GM12874 (cell line): ENCODE measurements at regions not wholly inside any gene's neighbourhood (a gene's known extent, or its start where the extent isn't known, plus 50 kb on each side); places are given as distances from the start of the nearest gene placed in this dataset.
A peak's percentile ranks its signal among the peaks of the same experiment; 100 is the strongest.

Source experiments
- CTCF ChIP-seq: IDR thresholded peaks from 2 replicates; pipeline ENCODE4 v1.5.1; 2011; ENCODE audit warnings: low read depth, mild to moderate bottlenecking, control low read depth, low read length, moderate library complexity; ENCODE audit not compliant: insufficient read depth

- peak; percentile 79 for TF ChIP-seq CTCF
Measured at GRCh38 chr11:93921695-93922468, 71.5 kb upstream of the VSTM5 start.

GRCh38 chr11:93922830-93923229 is 72.4 kb upstream of the VSTM5 start:
- TF ChIP-seq CTCF, result no peak

GRCh38 chr11:93929407-93929806 is 79.0 kb upstream of the VSTM5 start:
- no peak for TF ChIP-seq CTCF

- TF ChIP-seq CTCF, result no peak
Measured at GRCh38 chr11:93933230-93933629, 82.8 kb upstream of the VSTM5 start.

GRCh38 chr11:93935826-93936225 is 85.3 kb upstream of the HEPHL1 start:
- no peak for TF ChIP-seq CTCF

GRCh38 chr11:93936460-93936859 is 84.7 kb upstream of the HEPHL1 start:
- no peak for TF ChIP-seq CTCF

DNA sequence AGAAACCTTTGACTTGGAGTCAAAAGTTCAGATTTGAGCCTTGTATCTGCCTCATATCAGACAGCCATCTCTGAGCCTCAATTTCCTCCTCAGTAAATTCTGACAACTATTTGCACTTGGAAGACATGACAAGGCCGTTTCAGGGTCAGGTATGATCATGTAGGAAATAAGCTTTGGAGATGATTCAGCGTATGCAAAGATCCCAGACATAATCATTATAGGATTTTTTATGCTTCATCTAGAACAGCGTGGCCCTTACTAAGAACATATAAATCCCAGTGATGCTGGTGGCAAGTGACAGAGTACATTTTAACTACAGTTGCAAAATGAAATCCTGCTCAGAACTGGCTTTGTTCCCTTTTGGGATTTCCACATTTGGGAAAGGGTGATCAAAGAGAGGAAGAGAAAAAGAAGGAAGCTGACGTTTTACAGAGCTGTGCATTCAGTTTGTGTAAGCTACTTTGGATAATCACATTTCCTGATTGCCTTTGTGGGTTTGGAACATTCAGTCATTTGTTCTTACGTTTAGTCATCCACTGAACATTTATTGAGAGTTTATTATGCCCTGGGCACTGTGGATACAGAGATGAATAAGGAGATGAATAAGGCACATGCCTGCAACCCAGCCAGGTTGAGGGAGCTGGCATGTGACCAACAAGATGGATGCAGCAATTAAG is 81.9 kb upstream of the HEPHL1 start:
- no peak for TF ChIP-seq CTCF
